ELF-1 (cell line): ENCODE measurements at regions not wholly inside any gene's neighbourhood (a gene's known extent, or its start where the extent isn't known, plus 50 kb on each side); places are given as distances from the start of the nearest gene placed in this dataset.

Source experiments
- DNase-seq: peaks from one replicate; pipeline ENCODE4 v3.0.0-alpha.2; 2016; ENCODE audit warnings: low read depth, low spot score

DNA sequence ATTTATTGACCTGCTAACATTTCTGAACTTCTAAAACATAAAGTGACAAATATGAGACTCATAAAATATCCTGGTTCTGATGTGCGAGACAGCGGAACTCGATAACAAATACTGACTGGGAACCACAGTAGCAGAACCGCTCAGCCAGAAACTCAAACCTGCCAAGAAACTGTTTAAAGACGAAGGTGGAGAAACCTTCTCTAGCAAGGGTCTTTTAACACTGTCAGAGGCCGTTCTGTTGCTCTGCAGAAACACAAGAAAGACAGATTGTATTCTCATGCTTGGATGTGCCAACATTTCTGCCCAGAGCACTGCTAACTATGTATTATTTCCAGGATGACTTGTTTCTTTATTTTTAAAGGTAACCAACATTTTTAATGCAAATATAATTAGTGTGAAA lies 514.8 kb upstream of the ADARB2 start:
- DNase-seq, result no peak

DNA sequence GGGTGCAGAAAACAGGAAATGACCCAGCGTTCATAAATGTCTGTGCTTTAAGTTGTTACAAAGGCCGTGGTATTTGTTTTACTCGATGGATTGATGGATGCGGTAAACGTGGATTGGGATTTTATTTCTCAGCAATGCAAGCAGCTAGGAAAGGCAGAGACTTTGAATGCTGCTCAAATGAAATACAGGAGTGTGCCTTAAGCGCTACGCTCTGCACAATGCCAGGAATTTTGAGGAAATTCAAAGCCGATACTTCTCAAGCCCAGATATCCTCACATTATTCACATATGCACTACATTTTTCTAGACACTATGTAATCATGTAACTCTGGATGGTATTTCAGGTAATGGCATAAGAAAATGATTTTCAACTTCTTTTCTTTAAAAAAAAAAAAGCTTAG lies 514.3 kb upstream of the ADARB2 start:
- no peak for DNase-seq

DNA sequence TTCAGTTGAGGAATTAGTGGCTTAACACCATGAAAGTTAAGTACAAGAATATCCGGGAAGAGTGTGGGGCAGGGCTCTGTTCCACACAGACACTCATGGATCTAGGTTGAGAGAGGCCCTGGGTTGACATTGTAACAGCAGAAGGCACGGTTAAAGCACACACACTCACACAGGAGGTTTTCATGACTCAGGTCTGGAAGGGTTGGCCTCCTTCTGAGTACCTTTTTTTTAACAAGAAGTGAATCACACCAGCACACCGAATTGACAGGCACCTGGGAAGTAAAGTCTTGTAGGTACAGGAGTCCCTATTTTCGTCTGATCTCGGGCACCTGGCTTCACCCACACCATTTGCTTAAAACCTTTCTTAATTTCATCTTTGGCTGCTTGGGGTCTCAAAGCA lies 509.4 kb upstream of the ADARB2 start:
- no peak for DNase-seq

DNA sequence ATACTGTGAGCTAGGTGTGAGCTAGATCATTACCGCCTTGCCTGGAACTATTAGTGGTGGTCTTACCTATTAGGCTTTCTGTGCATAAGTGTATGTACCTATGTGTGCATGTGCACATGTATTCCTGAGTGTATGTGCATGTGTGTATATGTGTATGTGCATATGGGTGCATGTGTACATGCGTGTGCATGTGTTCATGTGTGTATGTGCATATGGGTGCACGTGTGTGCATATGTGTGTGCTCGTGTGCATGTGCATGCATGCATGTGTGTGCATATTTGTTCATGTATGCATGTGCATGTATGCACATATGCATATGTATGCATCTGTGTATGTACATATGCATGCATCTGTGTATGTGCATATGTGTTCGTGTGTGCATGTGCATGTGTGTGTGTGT lies 508.3 kb upstream of the ADARB2 start:
- DNase-seq, result no peak

DNA sequence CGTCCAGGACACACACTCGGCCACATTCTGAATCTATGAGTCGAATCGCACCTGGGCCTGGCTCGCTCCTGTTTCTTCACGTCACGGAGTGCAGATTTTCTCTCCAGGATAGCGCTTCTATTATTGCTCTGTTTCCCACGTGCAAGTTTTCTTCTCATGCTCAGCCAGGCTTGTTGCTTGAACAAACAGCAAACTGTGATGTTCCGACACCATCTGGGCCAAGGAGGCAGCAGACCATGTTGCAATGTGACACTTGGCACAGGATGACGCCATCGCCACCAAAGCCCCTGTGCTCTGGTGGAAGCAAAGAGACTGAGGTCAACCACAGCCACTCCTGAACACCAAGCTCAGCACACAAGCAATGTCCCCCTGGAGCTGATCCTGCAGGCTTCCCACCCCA lies 507.1 kb upstream of the ADARB2 start:
- DNase-seq, result no peak

DNA sequence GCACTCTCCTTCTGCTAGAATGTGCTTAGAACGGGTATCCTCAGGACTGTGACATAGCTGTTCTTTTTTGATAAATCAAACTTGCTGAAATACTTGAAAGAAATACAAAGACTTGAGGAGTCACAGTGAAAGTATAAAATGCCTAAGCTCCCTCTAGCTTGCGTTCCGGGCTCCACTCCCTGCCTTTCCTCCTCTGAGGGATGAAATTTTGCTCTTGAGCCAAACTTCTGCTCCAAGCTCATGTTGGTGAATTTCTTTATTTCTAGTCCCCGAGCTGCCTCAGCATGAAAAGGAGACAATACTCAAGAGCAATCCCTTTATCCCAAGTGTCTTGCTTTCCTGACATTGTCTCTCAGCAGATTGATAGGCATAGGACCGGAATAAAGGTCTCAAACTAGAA lies 499.6 kb upstream of the ADARB2 start:
- DNase-seq, result no peak

DNA sequence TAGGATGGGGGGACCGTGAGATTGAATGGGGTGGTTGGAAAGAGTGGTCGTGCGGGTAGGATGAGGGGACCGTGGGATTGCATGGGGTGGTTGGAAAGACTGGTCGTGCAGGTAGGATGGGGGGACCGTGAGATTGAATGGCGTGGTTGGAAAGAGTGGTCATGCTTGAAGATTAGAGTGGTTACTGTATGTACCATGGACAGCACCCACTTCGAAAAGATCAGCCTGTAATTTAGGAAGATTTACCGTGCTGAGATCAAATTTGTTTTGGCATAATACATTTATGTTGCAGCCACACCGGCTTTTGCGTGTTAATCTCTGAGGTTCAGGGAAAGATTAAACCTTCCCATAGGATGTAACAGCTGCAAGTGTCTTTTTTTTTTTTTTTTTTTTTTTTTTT lies 495.2 kb upstream of the ADARB2 start:
- DNase-seq, result no peak

DNA sequence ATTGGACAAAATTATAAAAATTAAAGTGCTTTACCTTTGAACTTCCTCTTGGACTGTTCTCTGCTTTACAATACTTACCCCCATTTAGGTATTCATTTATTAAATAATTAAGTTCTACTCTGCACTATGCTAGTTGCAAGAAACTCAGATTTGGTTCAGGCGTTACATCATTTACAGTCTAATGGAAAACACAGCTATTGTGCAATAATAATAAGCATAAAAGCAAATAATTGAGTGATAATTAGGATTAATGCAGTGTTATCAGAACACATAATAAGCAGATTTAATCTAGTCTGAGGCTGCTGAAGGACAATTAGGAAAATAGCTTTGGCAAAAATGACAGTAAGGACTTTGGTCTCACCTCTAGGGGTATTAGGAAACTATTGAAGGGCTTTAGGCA lies 493.2 kb upstream of the ADARB2 start:
- no peak for DNase-seq

DNA sequence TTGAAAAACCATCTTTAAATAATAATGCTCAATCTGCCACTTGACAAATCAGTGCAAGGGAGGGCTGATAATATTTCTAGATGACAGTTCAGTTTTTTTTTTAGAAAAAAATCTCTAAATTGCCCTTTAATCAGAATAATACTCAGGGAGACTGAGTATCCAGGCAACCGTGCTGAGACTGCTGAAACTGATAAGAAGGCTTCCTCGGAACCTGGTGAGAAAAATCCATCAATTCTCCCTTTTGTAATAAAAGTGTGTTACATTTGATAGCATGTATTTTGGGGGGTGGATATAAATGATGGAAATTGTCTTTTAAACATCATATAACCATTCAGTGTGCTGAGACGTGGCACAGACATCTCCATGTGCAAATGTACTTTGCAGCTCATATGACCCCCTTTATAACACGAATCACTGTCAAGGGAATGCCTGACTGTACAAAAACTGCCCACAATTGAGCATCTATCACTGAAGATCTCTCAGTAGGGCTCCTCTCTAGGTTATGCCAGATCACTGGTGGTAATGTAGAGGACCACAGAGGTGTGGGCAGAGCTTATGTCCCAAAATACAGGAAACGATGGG lies 491.1 kb upstream of the ADARB2 start:
- no peak for DNase-seq

DNA sequence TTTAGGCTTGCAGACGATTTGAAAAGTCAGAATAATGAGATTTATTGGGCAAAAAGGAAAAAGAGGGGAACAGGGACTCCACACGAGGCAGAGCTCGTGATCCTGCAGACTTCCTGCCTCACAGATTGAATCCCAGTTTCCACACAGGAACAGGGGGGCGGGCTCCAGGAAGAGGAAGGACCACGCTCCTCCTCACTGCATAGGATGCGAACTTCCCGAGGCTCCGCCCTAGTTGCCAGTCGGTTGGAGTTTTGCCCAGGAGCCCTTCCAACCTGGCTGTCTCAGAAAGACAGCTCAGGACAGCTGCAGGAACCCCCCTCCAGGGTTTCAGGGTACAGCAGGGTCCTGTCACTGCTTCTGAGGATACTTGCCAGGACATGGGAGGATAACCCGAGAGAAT lies 488.3 kb upstream of the ADARB2 start:
- no peak for DNase-seq

DNA sequence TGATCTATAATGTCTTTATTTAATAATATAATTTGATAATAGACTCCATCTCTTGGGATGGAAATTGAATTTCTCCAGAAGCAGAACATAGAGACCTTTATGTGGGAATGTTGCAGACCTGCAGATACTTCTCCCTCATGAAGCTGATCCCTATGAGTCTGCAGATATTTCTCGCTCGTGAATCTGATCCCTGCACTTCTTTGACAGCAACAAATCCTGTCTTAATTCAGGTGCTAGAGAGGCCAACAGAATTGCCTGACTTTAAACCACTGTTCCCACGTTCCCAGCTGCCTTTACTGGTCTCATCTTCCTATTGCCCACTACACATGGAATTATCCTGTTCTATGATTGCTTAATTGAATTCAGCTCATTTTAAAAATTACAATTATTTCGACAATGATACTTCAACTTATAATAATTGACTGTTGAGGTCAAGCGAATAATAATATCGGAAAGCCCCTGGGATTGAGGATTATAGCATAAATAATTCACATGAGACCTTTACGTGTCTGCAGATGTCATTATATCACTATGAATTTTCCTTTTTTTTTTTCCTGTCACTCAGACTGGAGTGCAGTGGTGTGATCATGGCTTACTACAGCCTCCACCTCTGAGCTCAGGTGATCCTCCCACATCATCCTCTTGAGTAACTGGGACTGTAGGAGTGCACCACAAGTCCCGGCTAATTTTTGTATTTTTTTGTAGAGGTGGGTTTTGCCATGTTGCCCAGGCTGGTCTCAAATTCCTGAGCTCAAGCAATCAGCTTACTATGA lies 486.4 kb upstream of the ADARB2 start:
- DNase-seq, result no peak

DNA sequence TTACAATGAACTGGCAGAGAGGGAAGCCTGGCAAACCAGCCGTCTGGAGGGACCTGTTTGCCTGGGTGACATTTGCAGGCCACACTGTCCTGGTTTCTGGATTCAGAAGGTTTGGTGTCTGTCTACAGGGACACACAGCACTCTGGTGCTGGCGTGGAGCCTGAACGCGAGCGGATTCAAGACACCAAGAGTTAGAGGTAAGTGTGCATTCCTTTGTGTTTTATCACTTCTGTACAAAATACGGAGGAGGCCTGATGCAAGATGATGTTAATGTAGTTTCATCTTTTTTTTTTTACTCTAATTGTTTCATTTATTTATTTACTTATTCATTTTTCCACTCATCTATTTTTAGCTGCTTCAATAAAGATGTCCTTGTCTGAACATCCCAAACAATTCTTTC lies 485.3 kb upstream of the ADARB2 start:
- no peak for DNase-seq

DNA sequence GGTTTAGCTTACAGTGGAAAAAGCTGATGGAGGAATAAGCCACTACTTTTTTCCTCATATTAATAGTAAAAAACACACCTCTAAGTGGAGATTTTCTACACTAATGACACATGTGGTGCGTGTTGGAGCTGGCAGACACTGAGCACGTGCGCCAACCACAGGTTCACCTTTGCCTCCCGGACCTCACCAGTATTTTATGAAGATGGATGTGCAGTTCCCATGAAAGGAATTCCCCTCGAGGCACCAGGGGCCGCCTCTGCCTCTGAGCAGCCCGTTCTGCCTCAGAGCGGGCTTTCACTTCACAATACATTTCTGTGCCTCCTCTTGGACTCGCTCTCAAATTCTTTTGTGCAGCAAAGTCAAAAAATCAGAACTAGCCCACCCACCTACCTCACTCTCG lies 477.5 kb upstream of the ADARB2 start:
- peak; percentile 75 for DNase-seq

DNA sequence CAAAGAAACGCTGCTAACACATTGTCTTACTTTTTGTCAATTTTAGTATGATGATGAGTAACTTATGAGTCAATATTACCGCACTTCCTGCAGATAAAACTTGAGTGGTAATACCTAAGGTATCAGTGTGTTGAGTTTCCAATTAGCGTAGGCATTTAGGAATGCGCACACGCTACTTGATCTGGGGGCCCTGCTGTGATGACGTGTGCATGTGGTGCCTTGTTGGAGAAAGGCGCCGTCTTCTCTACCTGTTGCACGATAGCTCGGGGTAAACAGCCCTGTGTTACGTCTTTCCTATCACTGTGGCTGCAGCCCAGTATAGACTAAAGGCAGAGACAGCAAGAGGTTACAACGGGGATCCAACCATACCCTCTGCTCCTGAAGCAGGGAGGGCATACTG lies 476.8 kb upstream of the ADARB2 start:
- DNase-seq, result no peak

DNA sequence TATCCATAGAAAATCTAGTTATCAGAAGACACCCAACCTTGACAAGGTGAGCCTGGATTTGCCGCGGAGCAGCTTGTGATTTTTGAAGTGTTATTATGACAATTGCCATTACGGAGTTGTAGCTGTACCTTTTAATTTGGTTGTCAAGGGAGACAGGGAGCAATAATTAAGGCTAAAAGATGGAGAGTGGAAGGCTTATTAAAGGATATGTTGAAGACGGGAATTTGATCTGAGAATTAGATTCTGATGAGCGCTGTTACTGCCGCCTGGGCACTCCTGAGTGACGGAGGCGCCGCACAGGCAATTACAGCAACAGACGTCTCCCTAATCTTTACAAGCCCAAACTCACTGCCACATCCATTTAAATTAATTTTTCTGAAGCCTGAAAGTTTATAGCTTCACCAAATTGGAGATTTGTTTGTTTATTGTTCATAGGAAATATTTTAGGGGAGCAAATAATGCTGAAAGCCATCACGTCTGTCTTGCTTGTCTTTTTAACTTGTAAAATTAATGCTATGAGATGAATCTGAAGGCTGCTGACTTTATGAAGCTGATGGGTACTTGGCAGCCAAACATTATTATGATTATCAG lies 475.0 kb upstream of the ADARB2 start:
- no peak for DNase-seq

DNA sequence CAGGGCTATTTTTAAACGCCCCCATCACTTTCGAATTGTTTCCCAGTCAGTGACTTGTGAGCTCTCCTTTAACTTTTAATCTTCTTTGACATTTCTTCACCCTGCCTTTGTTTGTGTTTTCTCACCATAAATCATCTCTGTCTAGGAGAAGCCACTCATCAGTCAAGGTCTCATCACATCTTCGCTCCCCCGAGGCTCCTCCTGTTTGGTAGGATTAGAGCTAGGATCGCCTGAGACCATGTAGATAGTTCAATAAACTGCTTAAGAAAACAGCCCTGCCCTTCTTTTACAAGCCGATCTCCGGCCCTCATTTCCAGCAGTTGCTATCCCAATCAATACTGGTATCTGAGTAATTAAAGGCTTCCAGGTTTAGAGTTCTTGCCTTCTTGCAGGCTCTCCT lies 472.8 kb upstream of the ADARB2 start:
- DNase-seq, result no peak

DNA sequence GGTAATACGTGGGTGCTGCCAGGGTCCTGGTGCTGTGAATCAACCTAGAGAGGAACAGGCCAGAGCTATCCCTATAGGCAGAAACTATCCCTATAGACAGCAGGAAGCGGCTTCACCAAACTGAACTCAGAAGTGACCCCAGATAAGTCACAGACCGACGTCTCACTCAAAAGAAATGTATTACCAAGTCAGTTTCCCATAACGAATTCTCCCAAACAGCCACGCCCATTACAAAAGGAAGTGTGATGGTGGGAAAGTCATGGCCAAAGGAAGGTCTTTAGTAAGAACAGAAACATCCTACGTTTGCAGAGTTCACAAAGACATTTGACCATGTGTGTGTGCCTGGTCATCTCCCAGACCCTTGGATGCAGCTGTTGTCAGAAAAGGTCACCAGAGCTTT lies 470.8 kb upstream of the ADARB2 start:
- DNase-seq, result no peak

DNA sequence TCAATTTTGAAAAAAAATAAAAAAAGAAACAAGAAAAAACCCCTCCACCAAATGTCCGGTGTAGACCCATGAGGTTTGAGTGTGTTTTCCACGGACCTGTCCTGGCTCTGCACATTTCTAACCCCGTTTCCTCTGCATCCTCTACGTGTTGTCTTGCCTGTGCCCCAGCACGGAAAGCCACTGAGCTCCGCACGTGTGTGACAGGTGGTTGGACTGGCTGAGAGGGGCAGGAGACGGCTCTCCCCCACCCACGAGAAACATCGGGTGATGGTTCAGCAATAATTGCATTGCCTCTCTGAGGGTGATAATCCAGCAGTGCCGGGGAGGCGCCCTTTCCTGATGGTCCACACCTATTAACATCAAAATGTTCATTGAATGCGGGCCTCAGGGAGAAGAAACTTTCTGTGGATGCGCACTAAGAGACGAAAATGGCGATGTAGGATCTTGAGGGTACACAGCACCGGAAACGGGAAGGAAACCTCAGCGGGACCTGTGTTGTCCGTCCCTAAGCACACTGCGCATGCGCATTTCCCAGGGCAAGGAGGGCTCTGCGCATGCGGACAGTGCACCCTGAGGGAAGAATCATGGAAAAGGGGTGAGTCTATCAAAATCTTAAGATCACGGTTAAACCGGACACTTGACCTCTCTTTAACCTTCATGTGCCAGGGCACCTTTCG lies 470.1 kb upstream of the ADARB2 start:
- no peak for DNase-seq

DNA sequence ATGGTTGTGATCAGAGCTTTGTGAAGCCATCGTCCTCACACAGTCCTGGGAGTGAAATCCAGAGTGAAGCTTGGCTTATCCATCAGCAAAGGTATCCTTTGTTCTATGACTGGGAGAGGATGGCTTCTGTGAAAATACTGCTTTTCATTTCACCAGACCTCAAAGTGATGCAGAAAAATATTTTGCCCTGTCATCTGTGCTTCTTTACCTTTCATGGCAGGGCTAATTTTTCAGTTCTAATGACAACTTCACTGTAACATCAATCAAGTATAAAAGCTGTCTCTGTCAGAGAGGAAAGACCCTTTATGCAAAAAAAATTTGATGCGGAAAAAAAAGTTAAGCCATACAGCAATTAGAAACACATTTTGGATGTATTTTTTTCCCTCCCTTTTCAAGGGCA lies 468.1 kb upstream of the ADARB2 start:
- no peak for DNase-seq

DNA sequence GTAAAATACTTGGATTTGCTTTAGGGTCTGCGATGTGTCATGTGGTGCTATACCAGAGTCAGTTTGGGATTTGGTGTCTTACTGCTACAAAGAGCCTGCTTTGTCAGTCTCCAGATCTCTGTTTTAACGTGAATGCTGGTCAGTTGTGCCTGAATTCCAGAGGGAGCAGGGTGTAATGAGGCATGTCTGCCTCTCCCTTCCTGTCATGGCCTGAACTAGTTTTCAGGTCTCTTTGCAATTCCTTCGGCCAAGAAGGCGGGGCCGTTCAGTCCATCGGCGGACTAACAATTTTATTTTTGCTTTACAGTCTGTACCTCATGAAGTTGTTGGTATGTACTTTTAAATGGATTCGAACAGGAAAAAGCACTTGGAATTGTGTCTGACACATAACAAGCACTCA lies 465.1 kb upstream of the ADARB2 start:
- peak; percentile 61 for DNase-seq

DNA sequence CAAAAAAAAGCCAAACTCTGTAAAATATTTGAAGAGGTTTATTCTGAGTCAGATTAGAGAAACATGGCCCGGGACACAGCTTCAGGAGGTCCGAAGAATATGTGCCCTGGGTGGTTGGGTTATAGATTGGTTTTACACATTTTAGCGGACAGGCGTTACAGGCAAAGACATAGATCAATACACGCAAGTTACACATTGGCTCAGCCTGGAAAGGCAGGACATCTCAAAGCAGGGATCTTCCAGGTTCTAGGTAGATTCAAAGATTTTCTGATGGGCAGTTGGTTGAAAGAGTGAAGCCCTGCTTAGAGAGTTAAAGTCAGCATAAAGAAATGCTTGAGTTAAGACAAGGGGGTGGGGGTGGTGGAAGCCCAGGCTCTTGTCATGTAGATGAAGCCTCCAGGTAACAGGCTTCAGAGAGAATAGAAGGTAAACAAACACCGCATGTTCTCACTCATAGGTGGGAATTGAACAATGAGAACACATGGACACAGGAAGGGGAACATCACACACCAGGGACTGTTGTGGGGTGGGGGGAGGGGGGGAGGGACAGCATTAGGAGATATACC lies 464.3 kb upstream of the ADARB2 start:
- peak; percentile 78 for DNase-seq

DNA sequence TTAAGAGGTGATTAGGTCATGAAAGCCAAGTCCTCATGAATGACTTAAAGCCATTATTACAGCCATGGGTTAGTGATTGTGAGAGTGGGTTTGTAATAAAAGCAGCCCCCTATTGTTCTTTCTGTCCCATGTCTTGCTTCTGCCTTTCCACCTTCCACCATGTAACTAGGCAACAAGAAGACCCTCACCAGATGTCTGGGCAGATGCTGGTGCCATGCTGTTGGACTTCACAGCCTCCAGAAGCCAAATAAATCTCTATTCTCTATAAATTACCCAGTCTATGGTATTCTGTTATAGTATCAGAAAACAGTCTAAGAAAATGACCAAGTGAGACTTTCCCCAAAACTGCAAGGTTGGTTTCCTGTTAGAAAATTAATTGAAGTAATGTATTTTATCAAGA lies 460.3 kb upstream of the ADARB2 start:
- no peak for DNase-seq

DNA sequence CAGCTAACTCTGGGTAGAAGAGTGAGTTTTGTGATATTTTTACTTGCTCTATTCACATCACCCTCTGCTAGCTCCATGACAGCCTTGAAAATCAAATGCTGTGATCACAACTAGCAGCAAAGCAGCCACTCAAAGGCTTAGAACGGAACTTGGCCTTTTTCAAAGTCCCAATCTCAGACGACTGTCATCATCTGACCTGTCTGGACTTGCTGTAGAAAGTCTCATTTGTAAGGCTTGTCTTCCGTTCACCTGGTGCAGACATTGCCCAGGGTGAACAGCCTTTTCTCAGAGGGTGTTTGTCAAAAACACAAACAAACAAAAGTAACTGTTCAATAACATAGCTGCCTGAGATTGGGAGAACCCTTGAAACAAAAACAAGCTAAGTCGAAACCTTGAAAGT lies 458.9 kb upstream of the ADARB2 start:
- DNase-seq, result no peak
